ENCODE measurements at regions not wholly inside any gene's neighbourhood (a gene's known extent, or its start where the extent isn't known, plus 50 kb on each side); places are given as distances from the start of the nearest gene placed in this dataset.

DNA sequence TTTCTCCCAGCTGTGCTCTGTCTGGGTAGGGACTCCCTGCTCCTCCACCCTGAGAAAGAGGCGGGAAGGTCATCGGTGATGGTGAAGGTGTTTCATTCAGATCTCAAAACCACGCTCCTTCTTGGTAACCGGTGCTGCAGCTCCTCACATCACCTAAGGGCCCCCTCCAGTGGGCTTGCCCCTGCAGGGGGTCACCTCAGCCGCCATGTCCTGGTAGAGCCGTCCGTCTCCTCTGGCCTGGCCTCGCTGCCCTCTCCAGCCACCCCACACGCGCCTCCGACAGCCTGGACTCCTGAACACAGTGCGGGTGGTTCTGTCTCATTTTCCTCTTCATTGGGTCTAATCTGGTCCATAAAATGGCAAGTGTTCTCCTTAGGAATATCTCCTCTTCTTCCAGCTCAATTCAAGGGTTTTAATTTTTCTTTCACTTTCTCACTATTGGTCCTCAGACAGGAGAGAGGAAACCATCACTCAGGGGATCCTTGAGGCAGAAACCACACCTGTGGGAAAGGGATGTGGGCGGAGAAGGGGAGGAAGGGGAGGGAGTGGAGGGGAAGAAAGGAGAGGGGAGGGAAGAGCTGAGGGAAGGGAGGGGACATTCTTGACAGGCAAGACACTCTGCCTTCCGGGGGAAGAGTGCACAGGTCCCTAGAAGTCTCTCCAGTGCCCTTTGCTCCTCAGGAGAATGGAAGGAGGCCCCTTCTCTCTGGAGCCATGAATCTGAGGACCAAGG lies 1338.4 kb downstream of the TBC1D22A start:
- DNase-seq (ENCODE audit: low spot score) = no peak

DNA sequence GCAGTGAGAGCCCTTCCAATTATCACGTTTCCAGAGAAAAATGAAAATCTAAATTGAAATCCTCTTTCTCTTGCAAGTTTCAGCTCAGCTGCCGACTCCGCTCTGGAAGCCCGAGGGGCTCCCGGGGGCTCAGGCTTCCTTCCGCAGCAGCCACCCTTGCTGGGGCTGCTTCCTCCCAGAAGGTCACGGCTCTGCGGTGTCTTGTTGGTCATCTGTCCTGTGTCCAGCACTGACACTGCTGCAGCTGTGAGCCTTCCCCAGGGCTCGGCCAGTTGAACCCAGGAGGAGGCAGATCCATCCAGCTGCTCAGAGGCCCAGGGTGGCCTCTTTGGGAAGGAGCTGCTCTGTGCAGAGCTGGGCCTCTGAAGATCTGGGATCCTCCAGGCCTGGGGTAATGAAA lies 1337.2 kb downstream of the TBC1D22A start:
- no peak for DNase-seq (ENCODE audit: low spot score)

- no peak for DNase-seq (ENCODE audit: low spot score)
Observed at GRCh38 chr22:48099251-48099650, 1336.8 kb downstream of the TBC1D22A start.

- no peak for DNase-seq (ENCODE audit: low spot score)
Observed at GRCh38 chr22:48098921-48099245, 1336.4 kb downstream of the TBC1D22A start.

- DNase-seq (ENCODE audit: low spot score) = no peak
Observed at GRCh38 chr22:48098243-48098920, 1335.9 kb downstream of the TBC1D22A start.

DNA sequence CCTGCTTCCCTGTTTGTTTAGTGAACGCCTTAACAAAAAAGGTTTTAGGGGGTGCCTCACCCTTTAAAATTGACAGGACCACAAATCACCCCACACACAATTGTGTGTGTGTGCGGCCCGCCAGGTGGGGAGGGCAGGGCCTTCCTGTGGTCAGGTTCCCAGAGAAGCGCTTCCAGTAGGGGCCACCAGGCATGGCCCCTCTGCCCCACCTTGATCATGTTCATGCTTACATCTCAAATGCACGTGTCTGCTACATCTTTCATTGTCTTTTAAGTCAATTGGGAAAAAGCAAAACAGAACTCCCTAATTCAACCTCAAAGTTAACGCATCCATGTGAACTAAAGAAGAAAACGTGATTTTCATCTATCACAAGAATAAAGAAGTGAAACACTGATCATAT lies 1335.3 kb downstream of the TBC1D22A start:
- no peak for DNase-seq (ENCODE audit: low spot score)

DNA sequence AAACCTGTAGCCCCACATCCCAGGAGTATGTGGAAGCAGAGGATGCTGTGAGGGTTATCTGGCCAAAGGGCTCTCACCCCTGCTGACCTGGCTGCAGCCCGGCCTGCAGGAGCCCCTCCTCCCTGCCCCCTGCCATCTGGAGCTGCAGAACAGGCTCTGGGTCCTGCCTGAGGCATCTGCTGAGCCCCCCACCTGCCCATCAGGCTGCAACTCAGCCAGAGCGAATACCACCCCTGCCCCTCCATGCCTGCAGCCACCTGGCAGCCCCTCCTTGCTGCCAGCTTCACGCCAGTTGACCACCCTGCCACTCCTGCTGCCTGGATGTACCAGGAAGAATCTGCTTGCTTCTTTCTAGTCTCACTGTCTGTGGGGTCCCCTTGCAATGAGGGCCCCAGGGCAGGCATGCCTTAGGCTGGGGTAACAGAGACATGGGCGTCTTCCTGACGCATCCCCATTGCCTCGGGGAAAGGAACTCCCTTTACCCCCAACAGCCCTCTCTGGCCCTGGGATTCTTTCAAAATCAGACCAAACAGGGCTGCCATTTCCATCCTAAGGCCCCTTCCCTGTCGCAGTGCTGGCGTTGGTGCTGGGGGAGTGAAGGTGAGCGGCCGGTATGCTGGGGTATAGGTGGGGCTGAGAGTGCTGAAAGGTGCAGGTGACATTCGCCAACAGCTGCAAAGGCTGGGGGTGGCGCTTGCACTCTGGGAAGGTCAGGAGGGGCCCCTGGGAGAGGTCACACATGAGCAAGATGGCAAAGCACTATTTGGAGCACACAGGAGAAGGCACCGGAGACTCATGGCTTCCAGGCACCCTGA lies 1334.6 kb downstream of the TBC1D22A start:
- DNase-seq (ENCODE audit: low spot score) = no peak

- no peak for DNase-seq (ENCODE audit: low spot score)
Observed at GRCh38 chr22:48096411-48096810, 1334.0 kb downstream of the TBC1D22A start.

GRCh38 chr22:48093981-48094380 lies 1331.5 kb downstream of the TBC1D22A start:
- DNase-seq (ENCODE audit: low spot score) = no peak

DNA sequence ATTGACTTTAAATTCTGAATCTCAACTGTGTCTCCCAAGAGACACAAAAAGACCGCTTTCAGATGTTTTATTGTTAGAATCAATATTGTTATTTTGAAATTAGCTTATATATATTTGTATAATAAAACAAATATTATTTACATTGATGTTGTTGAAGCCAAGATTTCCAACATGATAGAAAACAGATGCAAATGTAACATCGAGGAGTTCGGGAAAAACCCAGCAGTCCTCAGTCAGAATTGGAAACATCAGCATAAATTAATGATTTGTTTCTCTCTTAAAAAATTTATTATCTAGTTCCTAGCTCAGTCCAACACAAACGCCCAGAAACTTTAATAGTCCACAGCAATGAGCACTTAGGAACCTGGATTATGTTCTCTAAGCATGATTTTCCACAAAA lies 1330.4 kb downstream of the TBC1D22A start:
- DNase-seq (ENCODE audit: low spot score) = no peak

GRCh38 chr22:48091656-48092223 lies 1329.3 kb downstream of the TBC1D22A start:
- DNase-seq (ENCODE audit: low spot score) = no peak

- DNase-seq (ENCODE audit: low spot score) = no peak
Observed at GRCh38 chr22:48091060-48091650, 1328.7 kb downstream of the TBC1D22A start.

DNA sequence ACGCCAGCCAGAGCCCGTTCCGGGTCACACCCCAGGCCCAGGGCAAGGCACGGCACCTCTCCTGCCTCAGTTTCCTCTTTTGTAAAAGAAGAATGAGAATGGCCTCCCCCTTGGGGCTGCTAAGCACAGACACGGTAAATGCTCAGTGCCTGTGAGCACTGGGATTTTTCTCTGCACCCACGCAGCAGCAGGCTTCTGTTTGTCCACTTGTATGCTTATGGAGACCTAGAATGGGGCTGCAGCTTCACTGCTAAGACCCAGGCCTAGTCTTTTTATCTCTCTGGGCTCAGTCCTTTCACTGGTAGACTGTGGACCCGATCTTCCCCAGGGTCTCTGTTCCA lies 1327.9 kb downstream of the TBC1D22A start:
- DNase-seq (ENCODE audit: low spot score) = no peak

- peak; percentile 31 for DNase-seq (ENCODE audit: low spot score)
Observed at GRCh38 chr22:48089601-48090331, 1327.3 kb downstream of the TBC1D22A start.

DNA sequence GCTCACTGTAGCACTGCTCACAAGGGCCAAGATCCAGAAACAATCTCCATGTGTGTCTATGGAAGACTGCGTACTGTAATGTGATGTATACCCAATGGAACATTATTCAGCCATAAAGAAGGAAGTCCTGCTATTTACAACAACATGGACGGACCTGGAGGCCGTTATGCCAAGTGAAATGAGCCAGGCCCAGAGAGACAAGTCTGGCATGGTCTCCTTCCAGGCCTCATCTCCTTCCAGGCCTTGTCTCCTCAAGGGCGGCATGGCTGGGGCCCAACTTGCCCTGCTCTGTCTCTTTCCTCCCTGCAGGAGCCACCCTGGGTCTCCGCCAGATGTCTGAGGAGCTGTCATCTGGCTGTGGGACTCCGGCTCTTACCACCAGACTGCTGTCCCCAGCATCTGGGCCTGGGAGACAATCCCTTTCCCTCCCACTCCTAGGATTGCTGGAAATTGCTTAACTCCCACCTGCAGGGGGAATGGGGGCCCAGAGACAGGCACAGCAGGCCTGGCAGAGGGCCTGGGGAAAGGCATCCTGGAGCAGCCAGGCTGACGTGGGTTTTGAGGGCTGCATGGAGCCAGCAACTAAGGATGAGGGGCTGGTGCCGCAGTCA lies 1326.6 kb downstream of the TBC1D22A start:
- DNase-seq (ENCODE audit: low spot score) = no peak

- no peak for DNase-seq (ENCODE audit: low spot score)
Observed at GRCh38 chr22:48088251-48088650, 1325.8 kb downstream of the TBC1D22A start.

- DNase-seq (ENCODE audit: low spot score) = no peak
Observed at GRCh38 chr22:48085901-48086645, 1323.6 kb downstream of the TBC1D22A start.

DNA sequence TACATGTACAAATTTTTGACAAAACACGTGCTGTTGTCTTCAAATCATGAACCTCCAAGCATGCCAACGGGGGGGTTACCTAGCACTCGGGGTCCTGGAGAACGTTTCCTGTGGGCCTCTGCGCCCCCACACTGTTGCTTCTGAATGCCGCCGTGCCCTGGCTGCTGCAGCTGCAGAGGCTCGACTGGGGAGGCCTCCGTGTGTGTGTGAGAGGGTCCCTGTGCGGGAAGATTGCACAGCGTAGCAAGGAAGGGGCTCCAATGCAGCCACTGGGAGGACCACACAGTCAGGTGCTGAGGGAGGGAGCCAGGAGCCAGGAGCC lies 1322.2 kb downstream of the TBC1D22A start:
- DNase-seq (ENCODE audit: low spot score) = no peak

GRCh38 chr22:48084041-48084728 lies 1321.7 kb downstream of the TBC1D22A start:
- no peak for DNase-seq (ENCODE audit: low spot score)

- no peak for DNase-seq (ENCODE audit: low spot score)
Observed at GRCh38 chr22:48083502-48083901, 1321.1 kb downstream of the TBC1D22A start.
